T-cell (primary cell): ENCODE measurements at regions not wholly inside any gene's neighbourhood (a gene's known extent, or its start where the extent isn't known, plus 50 kb on each side); places are given as distances from the start of the nearest gene placed in this dataset.

Source experiments
- ATAC-seq, 4 experiments: fragments of 200-7000 bp in 3 of 4; fragments of 150-1000 bp in 1 of 4; cut with Tn5 transposase; replicated peaks in 1 of 4; 1 replicate in 3 of 4; 2 replicates in 1 of 4; pipeline ENCODE4 v1.10.0; 2021; ENCODE audit warnings: moderate library complexity in 3 of 4, mild to moderate bottlenecking in 2 of 4, moderate number of reproducible peaks in 1 of 4
- CTCF ChIA-PET, 2 donors: fragments of 300-600 bp; sonication (Branson Sonifier 250); formaldehyde crosslinking; loops; one replicate each; lab custom pipeline; 2022; ENCODE audit warnings: antibody characterized with exemption in 2 of 2; lab: Charles Lee
- POLR2A ChIA-PET, 2 donors: fragments of 300-600 bp; sonication (Branson Sonifier 250); formaldehyde crosslinking; loops; one replicate each; lab custom pipeline; 2022; ENCODE audit warnings: antibody characterized with exemption in 2 of 2; lab: Charles Lee
- DNase-seq, 35 experiments: peaks; one replicate each; pipeline versions ENCODE4 v3.0.0 to v3.0.0-alpha.2; 2013 to 2023
- H3K27ac ChIP-seq: one replicate; pipeline ENCODE4 v1.5.1; 2013; ENCODE audit warnings: low read length
- H3K27me3 ChIP-seq, 2 experiments: replicated peaks in 1 of 2; 1 replicate in 1 of 2; 2 replicates in 1 of 2; pipeline versions ENCODE4 v1.6.1 to v1.7.0; 2013; ENCODE audit warnings: low read length in 1 of 2, mixed read lengths in 1 of 2; ENCODE audit not compliant: control insufficient read depth in 2 of 2, insufficient read depth in 2 of 2; ENCODE audit errors: extremely low read depth in 1 of 2
- H3K36me3 ChIP-seq, 2 donors: 1 replicate in 1 of 2; 2 replicates in 1 of 2; pipeline versions ENCODE4 v1.6.1 to v1.7.0; 2013; ENCODE audit warnings: low read length in 1 of 2; ENCODE audit not compliant: control insufficient read depth in 2 of 2, insufficient read depth in 1 of 2; ENCODE audit errors: extremely low read depth in 1 of 2
- H3K4me1 ChIP-seq, 2 experiments: 1 replicate in 1 of 2; 2 replicates in 1 of 2; pipeline versions ENCODE4 v1.6.1 to v1.7.0; 2013; ENCODE audit warnings: low read length in 2 of 2, mixed read lengths in 1 of 2; ENCODE audit not compliant: insufficient read depth in 2 of 2, control insufficient read depth in 1 of 2; ENCODE audit errors: extremely low read depth in 1 of 2
- H3K4me3 ChIP-seq, 2 donors: 1 replicate in 1 of 2; 2 replicates in 1 of 2; pipeline versions ENCODE4 v1.5.1 to v1.7.0; 2013; ENCODE audit warnings: mild to moderate bottlenecking in 2 of 2, low read length in 1 of 2, moderate library complexity in 1 of 2; ENCODE audit not compliant: control insufficient read depth in 1 of 2; ENCODE audit errors: extremely low read depth in 1 of 2
- H3K9me3 ChIP-seq: 2 replicates; pipeline ENCODE4 v1.7.0; 2013
- H3K27ac Mint-ChIP-seq, 2 donors: one replicate each; pipeline ENCODE4 v1.8.0; 2020 to 2021; ENCODE audit warnings: mild to moderate bottlenecking in 2 of 2, mixed read lengths in 2 of 2
- H3K27me3 Mint-ChIP-seq, 2 donors: one replicate each; pipeline ENCODE4 v1.8.0; 2021 to 2022; ENCODE audit warnings: mixed read lengths in 2 of 2
- H3K36me3 Mint-ChIP-seq: one replicate; pipeline ENCODE4 v1.8.0; 2021; ENCODE audit warnings: mixed read lengths
- H3K4me1 Mint-ChIP-seq, 3 donors: one replicate each; pipeline ENCODE4 v1.8.0; 2020 to 2022; ENCODE audit warnings: mixed read lengths in 3 of 3, mild to moderate bottlenecking in 1 of 3
- H3K4me3 Mint-ChIP-seq, 3 donors: one replicate each; pipeline ENCODE4 v1.8.0; 2020 to 2022; ENCODE audit warnings: mild to moderate bottlenecking in 3 of 3, mixed read lengths in 3 of 3, moderate library complexity in 3 of 3
- H3K9me3 Mint-ChIP-seq, 3 donors: one replicate each; pipeline ENCODE4 v1.8.0; 2020 to 2022; ENCODE audit warnings: mixed read lengths in 3 of 3
- whole genome bisulfite sequencing: methylation state at CpG from one replicate; pipeline ENCODE4 v1.1.5; 2013; ENCODE audit warnings: missing lambda C conversion rate; ENCODE audit not compliant: insufficient coverage; 5-methylcytosine and 5-hydroxymethylcytosine counted together

GRCh38 chr21:25416669-25417068 is 190.6 kb downstream of the MRPL39 start:
- no peak overlapping the region for H3K4me3 Mint-ChIP-seq
- CTCF ChIA-PET, result interaction anchor here in 1 of 2 donors (0.6 kb wide), 1 partner anchor 1139 kb away, joined by 4 read pairs; no protein-coding TSS in a partner anchor
- peaks cover 0 to 3% of the 10 kb centered on the region in 2 donors for H3K27me3 Mint-ChIP-seq
- Histone ChIP-seq H3K9me3 (no peaks in the 10 kb centered on the region), H3K4me3 (no peak overlapping the region), H3K27me3 (no peaks in the 10 kb centered on the region), H3K27ac (no peak overlapping the region), H3K36me3 (no peaks in the 10 kb centered on the region), H3K4me1 (peaks cover 2 to 6% of the 10 kb centered on the region in 2 experiments)
- H3K4me1 Mint-ChIP-seq, result peaks cover 10 to 11% (median 11%) of the 10 kb centered on the region in 3 donors
- DNase-seq (no peak), ATAC-seq (no peak)
- POLR2A ChIA-PET, result no interaction called here
- H3K36me3 Mint-ChIP-seq, result no peaks in the 10 kb centered on the region
- H3K27ac Mint-ChIP-seq, result no peak overlapping the region
- no CpG with 5 or more reads among the region's 2 CpGs for WGBS
- H3K9me3 Mint-ChIP-seq, result peaks cover 0 to 8% (median 0%) of the 10 kb centered on the region in 3 donors

GRCh38 chr21:25412100-25412499 is 195.2 kb downstream of the MRPL39 start:
- H3K4me1 ChIP-seq, result no peaks in the 10 kb centered on the region
- Mint-ChIP-seq H3K4me1 (peaks cover 0 to 5% (median 2%) of the 10 kb centered on the region in 3 donors), H3K27ac (no peak overlapping the region), H3K27me3 (peaks cover 0 to 3% of the 10 kb centered on the region in 2 donors), H3K36me3 (no peaks in the 10 kb centered on the region), H3K9me3 (peaks cover 0 to 8% (median 0%) of the 10 kb centered on the region in 3 donors), H3K4me3 (no peak overlapping the region)
- DNase-seq, result no peak
- H3K9me3 ChIP-seq, result no peaks in the 10 kb centered on the region
- no peaks in the 10 kb centered on the region for H3K27me3 ChIP-seq
- ChIA-PET CTCF (interaction anchor here in 1 of 2 donors (1.0 kb wide), 1 partner anchor 27 kb away, joined by 3 read pairs; no protein-coding TSS in a partner anchor), POLR2A (no interaction called here)
- no peak overlapping the region for H3K4me3 ChIP-seq
- ATAC-seq, result no peak
- H3K36me3 ChIP-seq, result no peaks in the 10 kb centered on the region
- H3K27ac ChIP-seq, result no peak overlapping the region

GRCh38 chr21:25409978-25410377 is 197.3 kb downstream of the MRPL39 start:
- Histone ChIP-seq H3K4me3 (no peak overlapping the region), H3K4me1 (peaks cover 0 to 2% of the 10 kb centered on the region in 2 experiments), H3K27me3 (no peaks in the 10 kb centered on the region), H3K27ac (no peak overlapping the region), H3K36me3 (no peaks in the 10 kb centered on the region), H3K9me3 (no peaks in the 10 kb centered on the region)
- peaks cover 0 to 5% (median 2%) of the 10 kb centered on the region in 3 donors for H3K4me1 Mint-ChIP-seq
- CTCF ChIA-PET, result no interaction called here
- no peak overlapping the region for H3K4me3 Mint-ChIP-seq
- ATAC-seq (no peak), DNase-seq (no peak)
- POLR2A ChIA-PET, result no interaction called here
- H3K27ac Mint-ChIP-seq, result no peak overlapping the region
- peaks cover 0 to 8% (median 0%) of the 10 kb centered on the region in 3 donors for H3K9me3 Mint-ChIP-seq
- no peaks in the 10 kb centered on the region for H3K36me3 Mint-ChIP-seq
- peaks cover 0 to 2% of the 10 kb centered on the region in 2 donors for H3K27me3 Mint-ChIP-seq

- Histone ChIP-seq H3K9me3 (no peaks in the 10 kb centered on the region), H3K27me3 (no peaks in the 10 kb centered on the region), H3K4me1 (peaks cover 0 to 2% of the 10 kb centered on the region in 2 experiments), H3K4me3 (no peak overlapping the region), H3K27ac (no peak overlapping the region), H3K36me3 (no peaks in the 10 kb centered on the region)
- Mint-ChIP-seq H3K36me3 (no peaks in the 10 kb centered on the region), H3K27ac (no peak overlapping the region), H3K4me1 (peaks cover 0 to 5% (median 2%) of the 10 kb centered on the region in 3 donors), H3K4me3 (no peak overlapping the region), H3K9me3 (peaks cover 0 to under 1% (median 0%) of the 10 kb centered on the region in 3 donors), H3K27me3 (peaks cover 0 to 2% of the 10 kb centered on the region in 2 donors)
- ATAC-seq, result no peak
- DNase-seq, result no peak
- ChIA-PET POLR2A (no interaction called here), CTCF (no interaction called here)
- 83% methylated on average over 1 of the region's 5 CpGs for WGBS
Observed at GRCh38 chr21:25408666-25409065, 198.6 kb downstream of the MRPL39 start.

- 89% methylated on average over 3 of the region's 4 CpGs for WGBS
- Mint-ChIP-seq H3K4me3 (no peak overlapping the region), H3K4me1 (peaks cover 0 to 5% (median 2%) of the 10 kb centered on the region in 3 donors), H3K36me3 (no peaks in the 10 kb centered on the region), H3K27me3 (no peaks in the 10 kb centered on the region), H3K9me3 (no peaks in the 10 kb centered on the region), H3K27ac (no peak overlapping the region)
- Histone ChIP-seq H3K36me3 (no peaks in the 10 kb centered on the region), H3K4me1 (peaks cover 0 to 3% of the 10 kb centered on the region in 2 experiments), H3K27me3 (no peaks in the 10 kb centered on the region), H3K9me3 (no peaks in the 10 kb centered on the region), H3K4me3 (no peak overlapping the region), H3K27ac (no peak overlapping the region)
- ATAC-seq (no peak), DNase-seq (no peak)
- ChIA-PET POLR2A (no interaction called here), CTCF (interaction anchor here in 1 of 2 donors (0.5 to 0.7 kb wide), 2 partner anchors 16 to 133 kb away, joined by 3 to 4 read pairs; no protein-coding TSS in a partner anchor)
Observed at GRCh38 chr21:25406887-25407579, 200.2 kb downstream of the MRPL39 start.

- no peaks in the 10 kb centered on the region for H3K9me3 Mint-ChIP-seq
- H3K4me3 Mint-ChIP-seq, result no peak overlapping the region
- H3K4me1 ChIP-seq, result peaks cover 0 to 4% of the 10 kb centered on the region in 2 experiments
- ATAC-seq (no peak), DNase-seq (no peak)
- peaks cover 0 to 5% (median 2%) of the 10 kb centered on the region in 3 donors for H3K4me1 Mint-ChIP-seq
- no peaks in the 10 kb centered on the region for H3K27me3 Mint-ChIP-seq
- ChIA-PET POLR2A (no interaction called here), CTCF (no interaction called here)
- H3K27ac Mint-ChIP-seq, result no peak overlapping the region
- H3K36me3 Mint-ChIP-seq, result no peaks in the 10 kb centered on the region
- H3K9me3 ChIP-seq, result no peaks in the 10 kb centered on the region
- no peak overlapping the region for H3K4me3 ChIP-seq
- no peaks in the 10 kb centered on the region for H3K27me3 ChIP-seq
- H3K27ac ChIP-seq, result no peak overlapping the region
- H3K36me3 ChIP-seq, result no peaks in the 10 kb centered on the region
Observed at GRCh38 chr21:25405984-25406383, 201.3 kb downstream of the MRPL39 start.
